Ascending aorta (tissue), 2 donors: ENCODE measurements at regions not wholly inside any gene's neighbourhood (a gene's known extent, or its start where the extent isn't known, plus 50 kb on each side); places are given as distances from the start of the nearest gene placed in this dataset.

ENCODE experiments used
- DNase-seq, 2 donors: peaks; one replicate each; pipeline ENCODE4 v3.0.0-alpha.2; 2019; ENCODE audit warnings: low spot score in 2 of 2
- H3K27ac ChIP-seq, 2 donors: fragments of 200-600 bp; sonication (generic); one replicate each; pipeline ENCODE4 v1.5.1; 2016 to 2017; ENCODE audit warnings: mild to moderate bottlenecking in 1 of 2
- H3K27me3 ChIP-seq: fragments of 200-600 bp; sonication (generic); one replicate; pipeline ENCODE4 v1.5.1; 2017
- H3K36me3 ChIP-seq, 2 donors: fragments of 200-600 bp; sonication (generic); one replicate each; pipeline ENCODE4 v1.5.1; 2016
- H3K4me1 ChIP-seq, 2 donors: fragments of 200-600 bp; sonication (generic); one replicate each; pipeline ENCODE4 v1.5.1; 2016 to 2017; ENCODE audit warnings: mild to moderate bottlenecking in 1 of 2
- H3K4me3 ChIP-seq, 2 donors: fragments of 200-600 bp; sonication (generic); one replicate each; pipeline ENCODE4 v1.5.1; 2016 to 2017; ENCODE audit warnings: mild to moderate bottlenecking in 1 of 2
- H3K9me3 ChIP-seq, 2 donors: fragments of 200-600 bp; sonication (generic); one replicate each; pipeline ENCODE4 v1.5.1; 2016
- intact Hi-C: fragments of 100-400 bp; cut with DNase I; formaldehyde crosslinking; loops from one replicate; pipeline ENCODE4 v1.15.1; 2023
- TF ChIP-seq, protein P1 (sequence below), 3 experiments: fragments of 200-600 bp in 2 of 3; fragments of 450-650 bp in 1 of 3; sonication (generic) in 2 of 3; IDR thresholded peaks; one replicate each; pipeline ENCODE4 v1.5.1; 2016 to 2019; ENCODE audit warnings: antibody characterized with exemption in 3 of 3, mild to moderate bottlenecking in 1 of 3, moderate library complexity in 1 of 3

DNA sequence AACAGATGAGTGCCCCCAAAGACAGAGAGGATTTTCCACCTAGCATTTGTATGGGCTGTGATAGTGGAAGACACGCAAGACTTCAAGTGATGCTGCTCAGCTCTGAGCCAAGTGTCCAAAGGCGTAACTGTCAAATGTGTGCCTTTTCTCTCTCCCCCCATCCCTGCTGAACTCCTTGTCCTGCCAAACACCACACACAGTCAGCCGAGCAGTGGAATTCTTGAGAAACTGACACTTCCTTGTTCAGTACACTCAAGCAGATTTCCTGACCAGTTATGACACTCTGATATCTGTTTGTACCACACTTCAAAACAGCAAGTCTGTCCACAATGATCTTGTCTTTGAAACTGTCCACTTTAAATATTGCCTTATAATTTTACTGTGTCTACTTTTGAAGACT lies 166.4 kb downstream of the PIK3R1 start:
- TF ChIP-seq, protein P1, sequence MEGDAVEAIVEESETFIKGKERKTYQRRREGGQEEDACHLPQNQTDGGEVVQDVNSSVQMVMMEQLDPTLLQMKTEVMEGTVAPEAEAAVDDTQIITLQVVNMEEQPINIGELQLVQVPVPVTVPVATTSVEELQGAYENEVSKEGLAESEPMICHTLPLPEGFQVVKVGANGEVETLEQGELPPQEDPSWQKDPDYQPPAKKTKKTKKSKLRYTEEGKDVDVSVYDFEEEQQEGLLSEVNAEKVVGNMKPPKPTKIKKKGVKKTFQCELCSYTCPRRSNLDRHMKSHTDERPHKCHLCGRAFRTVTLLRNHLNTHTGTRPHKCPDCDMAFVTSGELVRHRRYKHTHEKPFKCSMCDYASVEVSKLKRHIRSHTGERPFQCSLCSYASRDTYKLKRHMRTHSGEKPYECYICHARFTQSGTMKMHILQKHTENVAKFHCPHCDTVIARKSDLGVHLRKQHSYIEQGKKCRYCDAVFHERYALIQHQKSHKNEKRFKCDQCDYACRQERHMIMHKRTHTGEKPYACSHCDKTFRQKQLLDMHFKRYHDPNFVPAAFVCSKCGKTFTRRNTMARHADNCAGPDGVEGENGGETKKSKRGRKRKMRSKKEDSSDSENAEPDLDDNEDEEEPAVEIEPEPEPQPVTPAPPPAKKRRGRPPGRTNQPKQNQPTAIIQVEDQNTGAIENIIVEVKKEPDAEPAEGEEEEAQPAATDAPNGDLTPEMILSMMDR (IDR thresholded peaks at IDR 0.05) = no peak
- no peak overlapping the region for H3K27ac ChIP-seq
- no peaks in the 10 kb centered on the region for H3K9me3 ChIP-seq
- peaks cover 0 to 18% of the 10 kb centered on the region in 2 donors for H3K4me1 ChIP-seq
- DNase-seq = peak in 1 of 2 donors; percentile 72
- no peaks in the 10 kb centered on the region for H3K27me3 ChIP-seq
- intact Hi-C loops = loop anchor here (2.0 kb wide), 1 partner anchor 39 kb away; no protein-coding TSS in a partner anchor
- no peaks in the 10 kb centered on the region for H3K36me3 ChIP-seq
- no peak overlapping the region for H3K4me3 ChIP-seq

DNA sequence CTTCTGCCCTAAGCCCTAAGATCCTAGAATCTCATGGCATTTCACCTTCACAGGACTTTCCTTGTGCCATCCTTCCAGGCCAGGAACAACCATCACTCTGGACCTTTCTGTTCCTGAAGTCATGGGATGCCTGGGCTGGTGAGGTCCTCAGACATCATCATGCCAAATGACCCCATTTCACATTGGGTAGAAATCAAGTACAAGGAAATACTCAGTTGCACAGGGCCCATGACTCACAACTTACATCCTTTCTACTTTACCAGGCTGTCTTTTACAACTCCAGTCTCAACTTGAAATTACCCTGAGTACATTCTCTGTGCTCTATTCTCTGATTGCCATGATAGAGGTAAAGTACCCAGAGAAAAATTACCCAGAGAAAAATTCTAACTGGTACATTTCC lies 167.1 kb downstream of the PIK3R1 start:
- peaks cover 0 to 18% of the 10 kb centered on the region in 2 donors for H3K4me1 ChIP-seq
- no peak overlapping the region for H3K27ac ChIP-seq
- no peak overlapping the region for H3K4me3 ChIP-seq
- H3K27me3 ChIP-seq = no peaks in the 10 kb centered on the region
- intact Hi-C loops = loop anchor here (2.0 kb wide), 1 partner anchor 40 kb away; no protein-coding TSS in a partner anchor
- no peaks in the 10 kb centered on the region for H3K9me3 ChIP-seq
- no peaks in the 10 kb centered on the region for H3K36me3 ChIP-seq
- DNase-seq = peak in 1 of 2 donors; percentile 67
- TF ChIP-seq, protein P1 (IDR thresholded peaks at IDR 0.05) = no peak

DNA sequence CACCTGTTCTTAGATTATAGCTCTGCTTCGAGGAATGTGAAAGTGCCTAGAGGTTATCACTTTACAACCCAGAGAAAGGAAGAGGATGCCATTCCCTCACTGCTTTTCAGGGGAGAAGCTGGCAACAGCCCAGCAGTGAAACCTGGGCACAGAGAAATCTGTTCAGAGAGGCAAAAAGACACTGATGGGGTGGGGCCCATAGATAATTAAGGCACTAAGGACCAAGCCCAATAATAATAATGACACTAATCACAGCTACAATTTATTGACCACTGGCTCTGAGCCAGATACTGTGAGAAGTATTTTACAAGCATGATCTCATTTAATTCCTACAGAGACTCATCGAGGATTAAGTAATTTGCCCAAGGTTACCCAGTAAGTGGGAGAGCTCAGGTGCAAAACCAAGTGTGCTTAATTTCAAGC lies 168.3 kb downstream of the PIK3R1 start:
- intact Hi-C loops = loop anchor here (2.0 kb wide), 1 partner anchor 41 kb away; no protein-coding TSS in a partner anchor
- H3K27ac ChIP-seq = no peak overlapping the region
- TF ChIP-seq, protein P1 (IDR thresholded peaks at IDR 0.05) = no peak

DNA sequence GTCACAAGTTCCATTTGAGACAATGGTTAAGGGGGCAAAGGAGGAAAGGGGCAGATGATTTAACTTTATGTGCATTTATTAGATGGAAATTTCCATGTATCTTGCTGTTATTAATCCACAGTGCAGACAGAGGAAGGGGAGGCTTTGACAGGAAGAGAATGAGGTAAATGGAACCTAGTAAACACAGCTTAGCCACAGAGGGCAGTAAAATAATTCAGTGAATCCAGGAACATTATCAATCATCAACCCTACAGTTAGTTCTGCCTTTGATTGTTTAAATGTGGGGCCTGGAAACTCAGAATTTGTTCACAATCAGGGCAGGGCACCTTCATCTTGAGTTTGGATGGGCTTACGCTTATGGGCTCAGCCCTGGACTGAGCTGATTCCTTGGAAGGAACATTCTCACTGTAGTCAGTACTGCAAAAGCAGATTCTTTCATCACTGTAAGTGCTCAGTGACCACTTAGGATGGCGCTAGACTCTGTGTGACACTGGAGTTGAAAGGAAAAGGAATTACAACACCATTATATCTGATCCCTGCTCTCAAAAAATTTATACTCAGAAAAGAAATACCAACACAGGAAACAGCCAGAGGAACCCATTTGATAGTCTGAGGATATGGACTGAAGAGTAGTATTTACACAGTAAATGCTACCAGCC lies 169.5 kb downstream of the PIK3R1 start:
- H3K9me3 ChIP-seq = no peaks in the 10 kb centered on the region
- H3K4me3 ChIP-seq = no peak overlapping the region
- TF ChIP-seq, protein P1 (IDR thresholded peaks at IDR 0.05) = no peak
- no peak for DNase-seq
- peaks cover 0 to 10% of the 10 kb centered on the region in 2 donors for H3K4me1 ChIP-seq
- intact Hi-C loops = no loop called here
- H3K27me3 ChIP-seq = no peaks in the 10 kb centered on the region
- H3K27ac ChIP-seq = no peak overlapping the region
- no peaks in the 10 kb centered on the region for H3K36me3 ChIP-seq

More for the DNA sequence above, 168.3 kb downstream of the PIK3R1 start:
- H3K4me1 ChIP-seq = peaks cover 0 to 18% of the 10 kb centered on the region in 2 donors
- H3K36me3 ChIP-seq = no peaks in the 10 kb centered on the region
- H3K9me3 ChIP-seq = no peaks in the 10 kb centered on the region
- no peaks in the 10 kb centered on the region for H3K27me3 ChIP-seq
- DNase-seq = no peak
- no peak overlapping the region for H3K4me3 ChIP-seq

DNA sequence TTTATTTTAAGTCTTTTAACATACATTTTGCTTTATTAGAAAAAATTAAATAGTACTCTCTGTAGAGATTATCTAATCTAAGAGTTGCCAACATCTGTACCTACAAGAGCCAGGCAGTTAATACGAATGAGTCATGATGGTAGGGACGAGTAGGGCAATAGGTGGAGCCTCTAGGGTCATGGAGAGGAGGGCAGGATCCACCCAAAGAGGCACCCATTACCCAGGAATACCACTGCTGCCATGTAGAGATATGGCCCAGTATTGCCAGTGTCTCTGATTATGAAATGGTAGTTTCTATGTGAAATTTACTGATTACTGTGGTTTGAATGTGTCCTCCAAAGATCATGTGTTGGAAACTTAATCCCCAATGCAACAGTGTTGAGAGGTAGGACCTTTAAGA lies 170.4 kb downstream of the PIK3R1 start:
- no peak overlapping the region for H3K27ac ChIP-seq
- no peaks in the 10 kb centered on the region for H3K9me3 ChIP-seq
- no peaks in the 10 kb centered on the region for H3K27me3 ChIP-seq
- TF ChIP-seq, protein P1 (IDR thresholded peaks at IDR 0.05) = no peak
- H3K36me3 ChIP-seq = no peaks in the 10 kb centered on the region
- no peak for DNase-seq
- H3K4me3 ChIP-seq = no peak overlapping the region
- H3K4me1 ChIP-seq = peaks cover 0 to 7% of the 10 kb centered on the region in 2 donors
- intact Hi-C loops = no loop called here
